ENCODE measurements at regions not wholly inside any gene's neighbourhood (a gene's known extent, or its start where the extent isn't known, plus 50 kb on each side); places are given as distances from the start of the nearest gene placed in this dataset.

DNA sequence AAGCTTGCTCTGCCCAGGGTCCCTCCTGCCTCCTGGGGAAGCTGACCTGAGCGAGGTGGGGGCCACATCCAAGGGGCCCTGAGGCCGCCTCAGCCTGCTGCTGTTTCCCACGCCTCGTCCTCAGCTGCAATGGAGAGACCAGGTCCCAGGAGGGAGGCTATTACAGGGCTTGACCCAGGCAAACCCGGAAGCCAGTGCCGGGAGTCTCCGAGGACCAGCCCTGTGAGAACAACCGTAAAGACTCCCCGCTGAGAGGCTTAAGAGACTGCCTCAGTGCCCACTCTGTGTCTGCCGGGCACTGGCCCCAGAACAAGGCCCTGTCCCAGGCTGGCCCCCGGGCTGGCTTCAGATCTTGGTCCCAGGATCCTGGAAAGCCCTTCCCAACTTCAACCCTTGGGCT lies 124.3 kb upstream of the FGF3 start:
- H2AFZ ChIP-seq (ENCODE audit: low read depth, low read length): no peak overlapping the region
- no peaks in the 10 kb centered on the region for H3K4me1 ChIP-seq (ENCODE audit: insufficient read depth, low read length)
- no peak for ATAC-seq (ENCODE audit: insufficient read depth, low read depth)
- no peak overlapping the region for H3K4me2 ChIP-seq (ENCODE audit: insufficient read depth, low read length)
- TF ChIP-seq, protein P1, sequence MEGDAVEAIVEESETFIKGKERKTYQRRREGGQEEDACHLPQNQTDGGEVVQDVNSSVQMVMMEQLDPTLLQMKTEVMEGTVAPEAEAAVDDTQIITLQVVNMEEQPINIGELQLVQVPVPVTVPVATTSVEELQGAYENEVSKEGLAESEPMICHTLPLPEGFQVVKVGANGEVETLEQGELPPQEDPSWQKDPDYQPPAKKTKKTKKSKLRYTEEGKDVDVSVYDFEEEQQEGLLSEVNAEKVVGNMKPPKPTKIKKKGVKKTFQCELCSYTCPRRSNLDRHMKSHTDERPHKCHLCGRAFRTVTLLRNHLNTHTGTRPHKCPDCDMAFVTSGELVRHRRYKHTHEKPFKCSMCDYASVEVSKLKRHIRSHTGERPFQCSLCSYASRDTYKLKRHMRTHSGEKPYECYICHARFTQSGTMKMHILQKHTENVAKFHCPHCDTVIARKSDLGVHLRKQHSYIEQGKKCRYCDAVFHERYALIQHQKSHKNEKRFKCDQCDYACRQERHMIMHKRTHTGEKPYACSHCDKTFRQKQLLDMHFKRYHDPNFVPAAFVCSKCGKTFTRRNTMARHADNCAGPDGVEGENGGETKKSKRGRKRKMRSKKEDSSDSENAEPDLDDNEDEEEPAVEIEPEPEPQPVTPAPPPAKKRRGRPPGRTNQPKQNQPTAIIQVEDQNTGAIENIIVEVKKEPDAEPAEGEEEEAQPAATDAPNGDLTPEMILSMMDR (IDR thresholded peaks at IDR 0.05; ENCODE audit: borderline replicate concordance, extremely low read depth, low read length, poor library complexity, severe bottlenecking): no peak
- no peak for TF ChIP-seq EZH2 (IDR thresholded peaks at IDR 0.05; ENCODE audit: borderline replicate concordance, low read depth, low read length, severe bottlenecking)
- no peaks in the 10 kb centered on the region for H3K27me3 ChIP-seq (ENCODE audit: insufficient read depth, low read length, poor library complexity)
- no peak for DNase-seq
- H3K4me3 ChIP-seq (ENCODE audit: low read depth in 1 of 2, low read length in 2 of 2): no peak overlapping the region
- no peak overlapping the region for H3K9ac ChIP-seq (ENCODE audit: low read depth, low read length)
- H3K9me3 ChIP-seq (ENCODE audit: insufficient read depth, low read length, severe bottlenecking): no peaks in the 10 kb centered on the region
- no peaks in the 10 kb centered on the region for H3K36me3 ChIP-seq (ENCODE audit: insufficient read depth, low read length)
- H4K20me1 ChIP-seq (ENCODE audit: insufficient read depth, low read length): no peaks in the 10 kb centered on the region
- no peak overlapping the region for H3K27ac ChIP-seq (ENCODE audit: low read length)
- no peaks in the 10 kb centered on the region for H3K79me2 ChIP-seq (ENCODE audit: insufficient read depth, low read length)

DNA sequence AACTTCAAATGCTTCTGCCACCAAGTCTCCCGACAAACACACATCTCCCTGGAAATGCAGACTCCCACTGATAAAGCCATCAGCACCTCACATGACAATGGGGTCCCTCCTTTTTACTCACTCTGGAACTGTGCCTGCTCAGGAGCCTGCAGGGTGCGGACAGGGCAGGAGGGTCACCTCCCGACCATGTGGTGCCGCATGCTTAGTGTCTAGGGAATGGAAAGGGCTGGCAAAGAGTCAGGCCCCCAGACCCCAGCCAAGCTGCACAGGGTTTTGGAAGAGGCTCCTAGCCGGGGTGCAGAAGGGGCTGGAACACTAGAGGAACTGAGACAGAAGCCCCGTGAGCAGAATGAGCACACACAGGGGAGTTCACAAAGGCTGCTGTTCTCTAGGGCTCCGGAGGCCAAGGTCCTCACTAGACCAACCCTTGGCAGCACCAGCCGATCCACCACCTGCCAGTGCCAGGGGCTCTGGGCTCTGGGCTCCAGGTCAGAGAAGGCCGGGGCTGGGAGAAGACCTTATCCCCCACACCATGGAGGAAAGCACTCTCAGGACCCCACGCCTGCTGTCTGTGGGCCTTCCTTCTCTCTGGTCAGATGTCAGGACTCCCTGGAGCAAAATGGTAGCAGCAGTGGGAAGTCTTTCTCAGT lies 125.1 kb upstream of the FGF3 start:
- Histone ChIP-seq H3K4me3 (ENCODE audit: low read depth in 1 of 2, low read length in 2 of 2) (no peak overlapping the region), H3K9me3 (ENCODE audit: insufficient read depth, low read length, severe bottlenecking) (no peaks in the 10 kb centered on the region), H3K79me2 (ENCODE audit: insufficient read depth, low read length) (no peaks in the 10 kb centered on the region), H3K27me3 (ENCODE audit: insufficient read depth, low read length, poor library complexity) (no peaks in the 10 kb centered on the region), H3K4me2 (ENCODE audit: insufficient read depth, low read length) (no peak overlapping the region), H3K36me3 (ENCODE audit: insufficient read depth, low read length) (no peaks in the 10 kb centered on the region), H2AFZ (ENCODE audit: low read depth, low read length) (no peak overlapping the region), H4K20me1 (ENCODE audit: insufficient read depth, low read length) (no peaks in the 10 kb centered on the region), H3K4me1 (ENCODE audit: insufficient read depth, low read length) (no peaks in the 10 kb centered on the region), H3K27ac (ENCODE audit: low read length) (no peak overlapping the region), H3K9ac (ENCODE audit: low read depth, low read length) (no peak overlapping the region)
- TF ChIP-seq, protein P1 (IDR thresholded peaks at IDR 0.05; ENCODE audit: borderline replicate concordance, extremely low read depth, low read length, poor library complexity, severe bottlenecking): no peak
- no peak for TF ChIP-seq EZH2 (IDR thresholded peaks at IDR 0.05; ENCODE audit: borderline replicate concordance, low read depth, low read length, severe bottlenecking)
- DNase-seq: no peak
- no peak for ATAC-seq (ENCODE audit: insufficient read depth, low read depth)

DNA sequence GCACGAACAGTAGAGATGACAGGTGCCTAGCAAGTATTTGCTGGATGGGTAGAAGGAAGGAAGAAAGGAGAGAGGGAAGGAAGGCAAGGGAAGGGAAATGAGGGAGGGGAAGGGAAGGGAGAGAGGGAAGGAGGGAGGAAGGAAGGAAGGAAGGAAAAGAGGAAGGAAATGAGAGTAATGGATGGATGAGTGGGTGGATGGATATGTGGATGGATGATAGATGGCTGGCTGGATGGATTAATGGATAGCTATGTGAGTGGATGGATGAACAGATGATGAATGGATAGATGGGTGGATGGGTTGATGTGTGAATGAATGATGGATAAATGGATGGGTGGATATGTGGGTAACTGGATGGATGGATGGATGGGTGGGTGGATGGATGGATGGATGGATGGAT lies 125.9 kb upstream of the FGF3 start:
- DNase-seq (no peak), ATAC-seq (ENCODE audit: insufficient read depth, low read depth) (no peak)
- Histone ChIP-seq H2AFZ (ENCODE audit: low read depth, low read length) (no peak overlapping the region), H3K4me2 (ENCODE audit: insufficient read depth, low read length) (no peak overlapping the region), H3K4me1 (ENCODE audit: insufficient read depth, low read length) (no peaks in the 10 kb centered on the region), H3K36me3 (ENCODE audit: insufficient read depth, low read length) (no peaks in the 10 kb centered on the region), H3K27ac (ENCODE audit: low read length) (no peak overlapping the region), H3K27me3 (ENCODE audit: insufficient read depth, low read length, poor library complexity) (no peaks in the 10 kb centered on the region), H3K4me3 (ENCODE audit: low read depth in 1 of 2, low read length in 2 of 2) (no peak overlapping the region), H4K20me1 (ENCODE audit: insufficient read depth, low read length) (no peaks in the 10 kb centered on the region), H3K79me2 (ENCODE audit: insufficient read depth, low read length) (no peaks in the 10 kb centered on the region), H3K9ac (ENCODE audit: low read depth, low read length) (no peak overlapping the region), H3K9me3 (ENCODE audit: insufficient read depth, low read length, severe bottlenecking) (no peaks in the 10 kb centered on the region)
- TF ChIP-seq EZH2 (IDR thresholded peaks at IDR 0.05; ENCODE audit: borderline replicate concordance, low read depth, low read length, severe bottlenecking): no peak
- TF ChIP-seq, protein P1 (IDR thresholded peaks at IDR 0.05; ENCODE audit: borderline replicate concordance, extremely low read depth, low read length, poor library complexity, severe bottlenecking): no peak

Data from DND-41 (cell line).